Neural cell (in vitro differentiated cells): ENCODE measurements at regions not wholly inside any gene's neighbourhood (a gene's known extent, or its start where the extent isn't known, plus 50 kb on each side); places are given as distances from the start of the nearest gene placed in this dataset.

ENCODE experiments used
- H2AFZ ChIP-seq: fragments of 200-600, 300-800 bp; sonication (generic), shearing (Covaris generic); 2 replicates; pipeline ENCODE4 v1.6.0; 2014; ENCODE audit warnings: low read depth, mild to moderate bottlenecking, antibody characterized with exemption, low read length, moderate library complexity
- H3F3A ChIP-seq: fragments of 200-600 bp; shearing (Covaris generic); 2 replicates; pipeline ENCODE4 v1.6.1; 2016; ENCODE audit warnings: mild to moderate bottlenecking, moderate library complexity, mixed read lengths, antibody characterized with exemption, low read length; ENCODE audit not compliant: insufficient read depth, poor library complexity, severe bottlenecking
- H3K27ac ChIP-seq: fragments of 200-600, 300-800 bp; sonication (generic), shearing (Covaris generic); 2 replicates; pipeline ENCODE4 v1.5.1; 2014; ENCODE audit warnings: mild to moderate bottlenecking, low read length, moderate library complexity
- H3K27me3 ChIP-seq: fragments of 300-800, 200-600 bp; sonication (generic), shearing (Covaris generic); 2 replicates; pipeline ENCODE4 v1.6.0; 2014; ENCODE audit warnings: mild to moderate bottlenecking, low read depth, low read length, moderate library complexity; ENCODE audit not compliant: insufficient read depth
- H3K36me3 ChIP-seq: fragments of 300-800, 200-600 bp; sonication (generic), shearing (Covaris generic); 2 replicates; pipeline ENCODE4 v1.5.1; 2014; ENCODE audit warnings: mild to moderate bottlenecking, antibody characterized with exemption, low read length, moderate library complexity; ENCODE audit not compliant: insufficient read depth
- H3K4me2 ChIP-seq: fragments of 300-800, 200-600 bp; sonication (generic), shearing (Covaris generic); 2 replicates; pipeline ENCODE4 v1.6.0; 2014; ENCODE audit warnings: mild to moderate bottlenecking, low read length
- H3K4me3 ChIP-seq: fragments of 300-800, 200-600 bp; sonication (generic), shearing (Covaris generic); 2 replicates; pipeline ENCODE4 v1.5.1; 2014; ENCODE audit warnings: mild to moderate bottlenecking, low read length, moderate library complexity
- H3K79me2 ChIP-seq: fragments of 200-600 bp; shearing (Covaris generic); replicated peaks from 2 replicates; pipeline ENCODE4 v1.6.0; 2014; ENCODE audit warnings: mild to moderate bottlenecking, low read length, moderate library complexity; ENCODE audit not compliant: insufficient read depth
- H3K9ac ChIP-seq: fragments of 300-800, 200-600 bp; sonication (generic), shearing (Covaris generic); 2 replicates; pipeline ENCODE4 v1.6.1; 2016; ENCODE audit warnings: mild to moderate bottlenecking, low read length, mixed read lengths
- H3K9me2 ChIP-seq: fragments of 200-600 bp; shearing (Covaris generic); 2 replicates; pipeline ENCODE4 v1.6.1; 2016; ENCODE audit warnings: mild to moderate bottlenecking, low read length, mixed read lengths; ENCODE audit not compliant: insufficient read depth
- H3K9me3 ChIP-seq: fragments of 200-600, 300-800 bp; sonication (generic), shearing (Covaris generic); 2 replicates; pipeline ENCODE4 v1.6.1; 2016; ENCODE audit warnings: mild to moderate bottlenecking, mixed run types, low read length, moderate library complexity, mixed read lengths
- H4K20me1 ChIP-seq: fragments of 200-600 bp; shearing (Covaris generic); 2 replicates; pipeline ENCODE4 v1.6.1; 2016; ENCODE audit warnings: mild to moderate bottlenecking, mixed run types; ENCODE audit not compliant: insufficient read depth
- CTCF ChIP-seq: fragments of 450-650 bp; IDR thresholded peaks from 2 replicates; pipeline ENCODE4 v1.5.1; 2014; ENCODE audit warnings: antibody characterized with exemption, mild to moderate bottlenecking, moderate library complexity; ENCODE audit not compliant: poor library complexity, severe bottlenecking
- EP300 ChIP-seq: fragments of 450-650 bp; conservative IDR thresholded peaks from 2 replicates; pipeline ENCODE4 v1.6.1; 2014; ENCODE audit warnings: antibody characterized with exemption, mild to moderate bottlenecking, moderate library complexity; ENCODE audit not compliant: poor library complexity, severe bottlenecking
- EZH2 ChIP-seq: fragments of 200-600, 300-800 bp; shearing (Covaris generic), sonication (generic); IDR thresholded peaks from 2 replicates; pipeline ENCODE4 v1.6.1; 2014; ENCODE audit warnings: antibody characterized with exemption, low read length, borderline replicate concordance, mild to moderate bottlenecking; ENCODE audit not compliant: insufficient read depth, poor library complexity, severe bottlenecking
- MXI1 ChIP-seq: fragments of 450-650 bp; conservative IDR thresholded peaks from 2 replicates; pipeline ENCODE4 v1.6.1; 2014; ENCODE audit warnings: antibody characterized with exemption, mild to moderate bottlenecking; ENCODE audit not compliant: poor library complexity, severe bottlenecking
- RAD21 ChIP-seq: fragments of 450-650 bp; conservative IDR thresholded peaks from 2 replicates; pipeline ENCODE4 v1.6.1; 2014; ENCODE audit warnings: antibody characterized with exemption, mild to moderate bottlenecking, moderate library complexity
- SMC3 ChIP-seq: fragments of 450-650 bp; conservative IDR thresholded peaks from 2 replicates; pipeline ENCODE4 v1.6.1; 2014; ENCODE audit warnings: antibody characterized with exemption, mild to moderate bottlenecking, moderate library complexity; ENCODE audit not compliant: poor library complexity
- TAF1 ChIP-seq: IDR thresholded peaks from 2 replicates; pipeline ENCODE4 v1.6.1; 2012; ENCODE audit warnings: low read depth
- TF ChIP-seq, protein P1 (sequence below): IDR thresholded peaks from 2 replicates; pipeline ENCODE4 v1.6.1; 2012; ENCODE audit warnings: borderline replicate concordance

DNA sequence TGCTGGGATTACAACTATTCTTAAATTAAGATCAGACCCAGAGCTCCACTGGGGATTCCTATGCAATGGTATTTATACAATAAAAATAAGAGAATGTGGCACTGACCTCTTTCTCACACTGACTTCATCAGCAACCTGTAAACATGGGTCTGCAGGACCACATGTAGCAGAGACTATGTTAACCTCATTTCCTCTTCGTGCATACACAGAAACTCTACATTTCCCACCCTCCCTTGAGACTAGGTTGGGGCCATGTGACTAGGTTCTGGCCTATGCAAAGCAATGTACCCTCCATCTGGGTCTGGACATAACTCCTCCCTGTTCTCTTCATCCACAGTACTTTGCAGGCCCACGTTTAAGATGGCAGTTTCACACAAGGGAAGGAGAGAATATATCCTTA lies 514.4 kb upstream of the CHAC2 start:
- H3K9me3 ChIP-seq: no peaks in the 10 kb centered on the region
- H4K20me1 ChIP-seq: no peaks in the 10 kb centered on the region
- H3K4me2 ChIP-seq: no peak overlapping the region

GRCh38 chr2:53252115-53252514 lies 515.5 kb upstream of the CHAC2 start:
- Histone ChIP-seq H2AFZ (no peak overlapping the region), H3K27ac (no peak overlapping the region), H3K9ac (no peak overlapping the region), H3K4me2 (no peak overlapping the region), H4K20me1 (no peaks in the 10 kb centered on the region), H3F3A (no peaks in the 10 kb centered on the region), H3K27me3 (no peaks in the 10 kb centered on the region), H3K9me2 (no peaks in the 10 kb centered on the region), H3K9me3 (no peaks in the 10 kb centered on the region), H3K4me3 (no peak overlapping the region), H3K79me2 (no peaks in the 10 kb centered on the region), H3K36me3 (no peaks in the 10 kb centered on the region)
- TF ChIP-seq SMC3: no peak
- TF ChIP-seq MXI1: no peak
- TF ChIP-seq CTCF: no peak
- TF ChIP-seq EP300: no peak
- no peak for TF ChIP-seq RAD21
- TF ChIP-seq TAF1: no peak
- TF ChIP-seq EZH2: no peak
- TF ChIP-seq, protein P1, sequence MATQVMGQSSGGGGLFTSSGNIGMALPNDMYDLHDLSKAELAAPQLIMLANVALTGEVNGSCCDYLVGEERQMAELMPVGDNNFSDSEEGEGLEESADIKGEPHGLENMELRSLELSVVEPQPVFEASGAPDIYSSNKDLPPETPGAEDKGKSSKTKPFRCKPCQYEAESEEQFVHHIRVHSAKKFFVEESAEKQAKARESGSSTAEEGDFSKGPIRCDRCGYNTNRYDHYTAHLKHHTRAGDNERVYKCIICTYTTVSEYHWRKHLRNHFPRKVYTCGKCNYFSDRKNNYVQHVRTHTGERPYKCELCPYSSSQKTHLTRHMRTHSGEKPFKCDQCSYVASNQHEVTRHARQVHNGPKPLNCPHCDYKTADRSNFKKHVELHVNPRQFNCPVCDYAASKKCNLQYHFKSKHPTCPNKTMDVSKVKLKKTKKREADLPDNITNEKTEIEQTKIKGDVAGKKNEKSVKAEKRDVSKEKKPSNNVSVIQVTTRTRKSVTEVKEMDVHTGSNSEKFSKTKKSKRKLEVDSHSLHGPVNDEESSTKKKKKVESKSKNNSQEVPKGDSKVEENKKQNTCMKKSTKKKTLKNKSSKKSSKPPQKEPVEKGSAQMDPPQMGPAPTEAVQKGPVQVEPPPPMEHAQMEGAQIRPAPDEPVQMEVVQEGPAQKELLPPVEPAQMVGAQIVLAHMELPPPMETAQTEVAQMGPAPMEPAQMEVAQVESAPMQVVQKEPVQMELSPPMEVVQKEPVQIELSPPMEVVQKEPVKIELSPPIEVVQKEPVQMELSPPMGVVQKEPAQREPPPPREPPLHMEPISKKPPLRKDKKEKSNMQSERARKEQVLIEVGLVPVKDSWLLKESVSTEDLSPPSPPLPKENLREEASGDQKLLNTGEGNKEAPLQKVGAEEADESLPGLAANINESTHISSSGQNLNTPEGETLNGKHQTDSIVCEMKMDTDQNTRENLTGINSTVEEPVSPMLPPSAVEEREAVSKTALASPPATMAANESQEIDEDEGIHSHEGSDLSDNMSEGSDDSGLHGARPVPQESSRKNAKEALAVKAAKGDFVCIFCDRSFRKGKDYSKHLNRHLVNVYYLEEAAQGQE: no peak

More for the DNA sequence above, 514.4 kb upstream of the CHAC2 start:
- Histone ChIP-seq H3K27ac (no peak overlapping the region), H3K27me3 (no peaks in the 10 kb centered on the region), H3K9me2 (no peaks in the 10 kb centered on the region), H3F3A (no peaks in the 10 kb centered on the region), H2AFZ (no peak overlapping the region), H3K79me2 (no peaks in the 10 kb centered on the region), H3K36me3 (no peaks in the 10 kb centered on the region), H3K4me3 (no peak overlapping the region), H3K9ac (no peak overlapping the region)
- no peak for TF ChIP-seq RAD21
- no peak for TF ChIP-seq EP300
- TF ChIP-seq, protein P1: no peak
- TF ChIP-seq TAF1: no peak
